Tibial nerve (tissue), 3 donors: ENCODE measurements at regions not wholly inside any gene's neighbourhood (a gene's known extent, or its start where the extent isn't known, plus 50 kb on each side); places are given as distances from the start of the nearest gene placed in this dataset.

ENCODE experiments used
- CTCF ChIP-seq, 5 experiments: fragments of 200-600 bp in 3 of 5; fragments of 450-650 bp in 2 of 5; sonication (generic) in 3 of 5; IDR thresholded peaks; one replicate each; pipeline ENCODE4 v1.5.1; 2016 to 2019; ENCODE audit warnings: antibody characterized with exemption in 5 of 5, mild to moderate bottlenecking in 3 of 5, moderate library complexity in 2 of 5
- POLR2A ChIP-seq, 2 donors: fragments of 450-650 bp; IDR thresholded peaks; one replicate each; pipeline ENCODE4 v1.6.1; 2017; ENCODE audit warnings: antibody characterized with exemption in 2 of 2, mild to moderate bottlenecking in 2 of 2, moderate library complexity in 2 of 2

GRCh38 chr11:134578807-134579723 lies 167.0 kb upstream of the B3GAT1 start:
- TF ChIP-seq CTCF (IDR thresholded peaks at IDR 0.05) (no peak), POLR2A (IDR thresholded peaks at IDR 0.05) (no peak)
